ENCODE measurements at regions not wholly inside any gene's neighbourhood (a gene's known extent, or its start where the extent isn't known, plus 50 kb on each side); places are given as distances from the start of the nearest gene placed in this dataset.
"Not testable (repeated sequence)": the region's sequence is repeated elsewhere in the genome, so short reads cannot be mapped to it uniquely, and the experiment has no call there.

GRCh38 chr2:58369594-58369993, 128.5 kb upstream of the FANCL start:
- no peak for DNase-seq

- DNase-seq = no peak
These were observed 123.0 kb upstream of the FANCL start for GRCh38 chr2:58364098-58364497.

- DNase-seq = no peak
These were observed 116.9 kb upstream of the FANCL start for GRCh38 chr2:58358026-58358425.

- DNase-seq = no peak
These were observed 116.4 kb upstream of the FANCL start for GRCh38 chr2:58357521-58357920.

- DNase-seq = no peak
These were observed 113.1 kb upstream of the FANCL start for GRCh38 chr2:58354230-58354629.

GRCh38 chr2:58350484-58350883, 109.4 kb upstream of the FANCL start:
- DNase-seq = no peak

GRCh38 chr2:58347810-58348209, 106.7 kb upstream of the FANCL start:
- DNase-seq = no peak

- no peak for DNase-seq
These were observed 99.9 kb upstream of the FANCL start for GRCh38 chr2:58341047-58341446.

GRCh38 chr2:58339548-58340243, 98.6 kb upstream of the FANCL start:
- DNase-seq = no peak

- DNase-seq = no peak
These were observed 95.3 kb upstream of the FANCL start for GRCh38 chr2:58336416-58336815.

- no peak for DNase-seq
These were observed 93.3 kb upstream of the FANCL start for GRCh38 chr2:58334414-58334813.

GRCh38 chr2:58325296-58325895, 84.3 kb upstream of the FANCL start:
- DNase-seq = not testable (repeated sequence)

GRCh38 chr2:58319481-58319880, 78.4 kb upstream of the FANCL start:
- no peak for DNase-seq

- not testable (repeated sequence) for DNase-seq
These were observed 77.8 kb upstream of the FANCL start for GRCh38 chr2:58318949-58319348.

- no peak for DNase-seq
These were observed 72.8 kb upstream of the FANCL start for GRCh38 chr2:58313926-58314325.

- DNase-seq = no peak
These were observed 67.3 kb upstream of the FANCL start for GRCh38 chr2:58308435-58308834.

- DNase-seq = no peak
These were observed 63.7 kb upstream of the FANCL start for GRCh38 chr2:58304843-58305242.

- DNase-seq = no peak
These were observed 58.0 kb upstream of the FANCL start for GRCh38 chr2:58299123-58299522.

- DNase-seq = no peak
These were observed 51.9 kb upstream of the FANCL start for GRCh38 chr2:58293056-58293455.

- no peak for DNase-seq
These were observed 50.8 kb upstream of the FANCL start for GRCh38 chr2:58291726-58292438.

All from hematopoietic multipotent progenitor cell treated with erythropoietin and hydrocortisone succinate and interleukin-3 and kit ligand, for 4 days (in vitro differentiated cells).